ENCODE measurements at regions not wholly inside any gene's neighbourhood (a gene's known extent, or its start where the extent isn't known, plus 50 kb on each side); places are given as distances from the start of the nearest gene placed in this dataset.

- TF ChIP-seq CHD7 (IDR thresholded peaks at IDR 0.05; ENCODE audit: insufficient replicate concordance, low read length) (no peak), KDM1A (IDR thresholded peaks at IDR 0.05; ENCODE audit: borderline replicate concordance, low read length) (no peak), PHF8 (conservative IDR thresholded peaks at IDR 0.05; ENCODE audit: low read depth, low read length) (no peak), SIX5 (IDR thresholded peaks at IDR 0.05; ENCODE audit: low read depth, low read length) (no peak), POLR2A (IDR thresholded peaks at IDR 0.05; ENCODE audit: control extremely low read depth in 1 of 2, low read depth in 2 of 2, low read length in 2 of 2) (no peak), JUN (IDR thresholded peaks at IDR 0.05; ENCODE audit: low read depth, low read length) (no peak)
Observed at GRCh38 chr22:23495614-23496444, 84.3 kb downstream of the IGLL1 start (continued).

All from H1 (cell line).